H9 (cell line): ENCODE measurements at regions not wholly inside any gene's neighbourhood (a gene's known extent, or its start where the extent isn't known, plus 50 kb on each side); places are given as distances from the start of the nearest gene placed in this dataset.

Experiments used
- DNase-seq: peaks from one replicate; pipeline ENCODE4 v3.0.0-alpha.2; 2017
- H2AFZ ChIP-seq: one replicate; pipeline ENCODE4 v1.6.1; 2013; ENCODE audit warnings: mild to moderate bottlenecking, low read length, control low read depth, moderate library complexity
- H2AK5ac ChIP-seq: 2 replicates; pipeline ENCODE4 v1.6.1; 2013; ENCODE audit warnings: low read length, control low read depth, mixed read lengths; ENCODE audit not compliant: insufficient read length
- H2BK120ac ChIP-seq: one replicate; pipeline ENCODE4 v1.6.1; 2013; ENCODE audit warnings: low read depth, mild to moderate bottlenecking, low read length, control low read depth, inconsistent platforms; ENCODE audit not compliant: poor library complexity, severe bottlenecking
- H2BK12ac ChIP-seq: 2 replicates; pipeline ENCODE4 v1.6.1; 2013; ENCODE audit warnings: low read length, control low read depth, mixed read lengths, low read depth; ENCODE audit not compliant: insufficient read length
- H2BK15ac ChIP-seq: 2 replicates; pipeline ENCODE4 v1.6.1; 2013; ENCODE audit warnings: low read depth, low read length, control low read depth
- H2BK20ac ChIP-seq: one replicate; pipeline ENCODE4 v1.6.1; 2013; ENCODE audit warnings: low read depth, mild to moderate bottlenecking, low read length, control low read depth, inconsistent platforms; ENCODE audit not compliant: poor library complexity, severe bottlenecking
- H2BK5ac ChIP-seq: 2 replicates; pipeline ENCODE4 v1.6.1; 2013; ENCODE audit warnings: low read length, control low read depth, mixed read lengths; ENCODE audit not compliant: insufficient read length
- H3K14ac ChIP-seq: 2 replicates; pipeline ENCODE4 v1.6.1; 2013; ENCODE audit warnings: low read length, control low read depth; ENCODE audit not compliant: insufficient read depth
- H3K18ac ChIP-seq: 2 replicates; pipeline ENCODE4 v1.6.1; 2013; ENCODE audit warnings: low read depth, mild to moderate bottlenecking, mixed read lengths, low read length, control low read depth; ENCODE audit not compliant: insufficient read length
- H3K23ac ChIP-seq: 2 replicates; pipeline ENCODE4 v1.6.1; 2013; ENCODE audit warnings: low read length, control low read depth, mixed read lengths, low read depth; ENCODE audit not compliant: insufficient read length
- H3K23me2 ChIP-seq: 2 replicates; pipeline ENCODE4 v1.6.1; 2013; ENCODE audit warnings: low read depth, mild to moderate bottlenecking, mixed read lengths, low read length, control low read depth; ENCODE audit not compliant: insufficient read length, poor library complexity, severe bottlenecking
- H3K27ac ChIP-seq: 2 replicates; pipeline ENCODE4 v1.5.1; 2013; ENCODE audit warnings: low read length, control low read depth, mixed read lengths, low read depth; ENCODE audit not compliant: insufficient read length
- H3K27me3 ChIP-seq: 2 replicates; pipeline ENCODE4 v1.6.1; 2013; ENCODE audit warnings: low read length, control low read depth, inconsistent platforms; ENCODE audit not compliant: insufficient read depth
- H3K4ac ChIP-seq: 2 replicates; pipeline ENCODE4 v1.6.1; 2013; ENCODE audit warnings: low read depth, mild to moderate bottlenecking, control low read depth, inconsistent platforms, low read length, moderate library complexity
- H3K4me1 ChIP-seq: 2 replicates; pipeline ENCODE4 v1.6.1; 2013; ENCODE audit warnings: low read length, control low read depth, inconsistent platforms; ENCODE audit not compliant: insufficient read depth
- H3K4me2 ChIP-seq: 2 replicates; pipeline ENCODE4 v1.6.1; 2013; ENCODE audit warnings: low read length, control low read depth, mixed read lengths; ENCODE audit not compliant: insufficient read length, insufficient read depth
- H3K56ac ChIP-seq: 2 replicates; pipeline ENCODE4 v1.6.1; 2013; ENCODE audit warnings: low read depth, mild to moderate bottlenecking, mixed read lengths, low read length, control low read depth; ENCODE audit not compliant: insufficient read length
- H3K79me1 ChIP-seq: 2 replicates; pipeline ENCODE4 v1.6.1; 2013; ENCODE audit warnings: low read depth, mild to moderate bottlenecking, moderate library complexity, low read length, control low read depth, inconsistent platforms; ENCODE audit not compliant: insufficient read depth, poor library complexity, severe bottlenecking
- H3K79me2 ChIP-seq: 2 replicates; pipeline ENCODE4 v1.6.1; 2013; ENCODE audit warnings: low read length, control low read depth, inconsistent platforms; ENCODE audit not compliant: insufficient read depth
- H3K9ac ChIP-seq: 2 replicates; pipeline ENCODE4 v1.6.1; 2013; ENCODE audit warnings: low read length, control low read depth, mixed read lengths; ENCODE audit not compliant: insufficient read length; ENCODE audit errors: extremely low read depth
- H3K9me3 ChIP-seq: one replicate; pipeline ENCODE4 v1.6.1; 2013; ENCODE audit warnings: low read depth, low read length, inconsistent platforms; ENCODE audit not compliant: control insufficient read depth
- H3T11ph ChIP-seq: one replicate; pipeline ENCODE4 v1.6.1; 2013; ENCODE audit warnings: mild to moderate bottlenecking, low read length, control low read depth, inconsistent platforms
- H4K20me1 ChIP-seq: one replicate; pipeline ENCODE4 v1.6.1; 2013; ENCODE audit not compliant: control insufficient read depth, insufficient read length, insufficient read depth
- H4K5ac ChIP-seq: 2 replicates; pipeline ENCODE4 v1.6.1; 2013; ENCODE audit warnings: low read depth, mild to moderate bottlenecking, mixed read lengths, low read length, control low read depth; ENCODE audit not compliant: insufficient read length
- H4K8ac ChIP-seq: replicated peaks from 2 replicates; pipeline ENCODE4 v1.6.1; 2013; ENCODE audit warnings: low read length, control low read depth, mixed read lengths, low read depth; ENCODE audit not compliant: insufficient read length
- H4K91ac ChIP-seq: 2 replicates; pipeline ENCODE4 v1.6.1; 2013; ENCODE audit warnings: low read depth, mild to moderate bottlenecking, moderate library complexity, mixed read lengths, low read length, control low read depth; ENCODE audit not compliant: insufficient read length
- H3K27ac Mint-ChIP-seq, 3 experiments: 2 replicates in 2 of 3; 3 replicates in 1 of 3; pipeline ENCODE4 v1.8.0; 2020 to 2021; ENCODE audit warnings: mixed read lengths in 3 of 3, mild to moderate bottlenecking in 1 of 3, moderate library complexity in 1 of 3
- H3K27me3 Mint-ChIP-seq: 2 replicates; pipeline ENCODE4 v1.8.0; 2021; ENCODE audit warnings: low read depth, mild to moderate bottlenecking, moderate library complexity, mixed read lengths
- H3K36me3 Mint-ChIP-seq, 3 experiments: 2 replicates in 2 of 3; 3 replicates in 1 of 3; pipeline ENCODE4 v1.8.0; 2020 to 2021; ENCODE audit warnings: low read depth in 3 of 3, mixed read lengths in 3 of 3; ENCODE audit not compliant: insufficient read depth in 1 of 3
- H3K4me1 Mint-ChIP-seq, 2 experiments: 2 replicates each; pipeline ENCODE4 v1.8.0; 2020; ENCODE audit warnings: mixed read lengths in 2 of 2
- H3K4me3 Mint-ChIP-seq, 2 experiments: 2 replicates in 1 of 2; 3 replicates in 1 of 2; pipeline ENCODE4 v1.8.0; 2020 to 2021; ENCODE audit warnings: mild to moderate bottlenecking in 2 of 2, mixed read lengths in 2 of 2, moderate library complexity in 1 of 2
- H3K9me3 Mint-ChIP-seq, 2 experiments: 2 replicates in 1 of 2; 3 replicates in 1 of 2; pipeline ENCODE4 v1.8.0; 2020; ENCODE audit warnings: mild to moderate bottlenecking in 2 of 2, mixed read lengths in 2 of 2, moderate library complexity in 1 of 2
- CTCF ChIP-seq: fragments of 200-600 bp; sonication (generic); conservative IDR thresholded peaks from 3 replicates; pipeline ENCODE4 v1.8.0; 2021; ENCODE audit warnings: antibody characterized with exemption, mild to moderate bottlenecking
- WGBS: extraction: QIAGEN DNeasy Blood & Tissue Kit; methylation state at CpG from one replicate; pipeline ENCODE4 v1.1.7; 2013; ENCODE audit warnings: missing lambda C conversion rate, low lambda C conversion rate, mixed read lengths; ENCODE audit not compliant: insufficient read length; ENCODE audit errors: extremely low coverage; 5-methylcytosine and 5-hydroxymethylcytosine counted together

DNA sequence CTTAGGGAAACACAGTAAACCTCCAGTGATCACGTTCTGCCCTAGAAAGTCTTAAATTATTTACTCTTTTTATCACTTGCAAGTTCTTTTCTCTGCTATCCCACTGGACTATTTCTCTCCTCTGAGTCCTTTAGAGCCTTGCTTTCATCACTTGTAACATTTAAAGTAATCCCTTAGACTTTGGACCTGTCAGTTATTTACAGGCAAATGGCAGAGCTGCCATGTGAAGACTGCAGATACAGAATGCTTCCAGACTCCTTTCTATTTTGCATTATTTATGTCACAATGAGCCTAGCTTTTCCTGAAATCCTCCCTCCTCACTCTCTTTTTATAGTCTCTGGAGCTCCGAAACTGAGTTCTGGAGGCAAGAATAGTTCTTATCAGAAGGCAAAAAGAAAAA lies 325.6 kb upstream of the TRIB2 start:
- no CpG with 5 or more reads among the region's 2 CpGs for WGBS
- Histone ChIP-seq H2BK120ac (no peak overlapping the region), H3K9me3 (no peaks in the 10 kb centered on the region), H4K91ac (no peak overlapping the region), H2BK20ac (no peak overlapping the region), H2AK5ac (no peak overlapping the region), H2BK15ac (no peak overlapping the region), H3K14ac (no peak overlapping the region), H4K5ac (no peak overlapping the region), H3K23ac (no peak overlapping the region), H3K18ac (no peak overlapping the region), H3K27me3 (no peaks in the 10 kb centered on the region), H3K23me2 (no peaks in the 10 kb centered on the region), H3K9ac (no peak overlapping the region), H3K4ac (no peak overlapping the region), H2BK12ac (no peak overlapping the region), H3K4me2 (no peak overlapping the region), H3K27ac (no peak overlapping the region), H2BK5ac (no peak overlapping the region), H3K4me1 (no peaks in the 10 kb centered on the region), H3K79me1 (no peaks in the 10 kb centered on the region), H3K79me2 (no peaks in the 10 kb centered on the region), H2AFZ (no peak overlapping the region), H4K20me1 (no peaks in the 10 kb centered on the region), H4K8ac (no peak overlapping the region), H3K56ac (no peak overlapping the region), H3T11ph (no peak overlapping the region)
- H3K4me1 Mint-ChIP-seq = 0 out of 4 replicates have a peak, but pooled peaks cover 0 to 4% of the 10 kb centered on the region in 2 experiments
- H3K36me3 Mint-ChIP-seq = peaks cover 0 to 2% (median 0%) of the 10 kb centered on the region in 3 experiments; a peak in 1 of 7 replicates
- TF ChIP-seq CTCF = no peak
- no peak for DNase-seq
- H3K9me3 Mint-ChIP-seq = peaks cover 0 to 2% of the 10 kb centered on the region in 2 experiments; a peak in 1 of 5 replicates
- no peaks in the 10 kb centered on the region for H3K27me3 Mint-ChIP-seq
- no peak overlapping the region for H3K27ac Mint-ChIP-seq
- no peak overlapping the region for H3K4me3 Mint-ChIP-seq
